Umbilical cord (tissue), 1 donor: ENCODE measurements at regions not wholly inside any gene's neighbourhood (a gene's known extent, or its start where the extent isn't known, plus 50 kb on each side); places are given as distances from the start of the nearest gene placed in this dataset.

ENCODE experiments used
- DNase-seq: peaks from one replicate; pipeline ENCODE4 v3.0.0-alpha.2; 2015; ENCODE audit warnings: low spot score

GRCh38 chr14:66351310-66351709 lies 134.9 kb upstream of the CCDC196 start:
- no peak for DNase-seq

GRCh38 chr14:66359500-66359899 lies 126.7 kb upstream of the CCDC196 start:
- DNase-seq: peak; percentile 56

GRCh38 chr14:66360366-66360926 lies 125.7 kb upstream of the CCDC196 start:
- DNase-seq: no peak

GRCh38 chr14:66361013-66361412 lies 125.2 kb upstream of the CCDC196 start:
- no peak for DNase-seq

GRCh38 chr14:66365388-66365787 lies 120.8 kb upstream of the CCDC196 start:
- no peak for DNase-seq

GRCh38 chr14:66369157-66369697 lies 116.9 kb upstream of the CCDC196 start:
- DNase-seq: no peak

- DNase-seq: no peak
These were observed 114.4 kb upstream of the CCDC196 start for GRCh38 chr14:66371776-66372175.

- no peak for DNase-seq
These were observed 110.9 kb upstream of the CCDC196 start for GRCh38 chr14:66375046-66375964.

- DNase-seq: no peak
These were observed 108.6 kb upstream of the CCDC196 start for GRCh38 chr14:66377574-66377973.

GRCh38 chr14:66378712-66379505 lies 107.3 kb upstream of the CCDC196 start:
- DNase-seq: no peak

- no peak for DNase-seq
These were observed 106.0 kb upstream of the CCDC196 start for GRCh38 chr14:66380143-66380542.

GRCh38 chr14:66381755-66382154 lies 104.4 kb upstream of the CCDC196 start:
- no peak for DNase-seq

GRCh38 chr14:66383257-66383656 lies 102.9 kb upstream of the CCDC196 start:
- DNase-seq: no peak

GRCh38 chr14:66383771-66384170 lies 102.4 kb upstream of the CCDC196 start:
- DNase-seq: no peak

GRCh38 chr14:66388516-66388915 lies 97.7 kb upstream of the CCDC196 start:
- no peak for DNase-seq

- no peak for DNase-seq
These were observed 96.7 kb upstream of the CCDC196 start for GRCh38 chr14:66389481-66389880.

GRCh38 chr14:66395300-66395699 lies 90.9 kb upstream of the CCDC196 start:
- no peak for DNase-seq

GRCh38 chr14:66396164-66396563 lies 90.0 kb upstream of the CCDC196 start:
- no peak for DNase-seq

GRCh38 chr14:66398437-66398836 lies 87.7 kb upstream of the CCDC196 start:
- no peak for DNase-seq

- no peak for DNase-seq
These were observed 84.6 kb upstream of the CCDC196 start for GRCh38 chr14:66401449-66402095.

- DNase-seq: peak; percentile 28
These were observed 83.0 kb upstream of the CCDC196 start for GRCh38 chr14:66403183-66403582.
